ENCODE measurements at regions not wholly inside any gene's neighbourhood (a gene's known extent, or its start where the extent isn't known, plus 50 kb on each side); places are given as distances from the start of the nearest gene placed in this dataset.

DNA sequence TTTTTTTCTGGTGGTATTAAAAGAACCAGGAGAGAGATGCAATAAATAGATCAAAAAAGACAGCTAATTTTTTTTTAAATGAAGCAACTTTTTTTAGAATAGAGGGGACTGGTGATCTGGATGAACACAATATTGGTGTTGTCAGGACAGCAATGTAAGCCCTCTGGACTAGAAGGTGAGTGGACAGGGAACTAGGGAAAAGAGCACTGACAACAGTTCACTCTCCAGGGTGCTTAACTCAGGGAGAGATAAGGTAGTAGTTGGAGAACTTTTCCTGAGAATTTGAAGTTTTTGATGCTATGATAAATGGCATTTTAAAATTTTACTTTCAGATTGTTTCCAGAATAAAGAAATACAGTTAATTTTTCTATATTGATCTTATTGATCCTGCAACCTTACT lies 158.3 kb upstream of the STAC start:
- Histone ChIP-seq H2AFZ (ENCODE audit: low read length) (no peak overlapping the region), H3K27me3 (replicated peaks in 1 of 4; ENCODE audit: control insufficient read depth in 3 of 4, extremely low read depth in 1 of 4, insufficient read depth in 3 of 4, low read length in 3 of 4) (no peaks in the 10 kb centered on the region), H2BK5ac (ENCODE audit: low read depth, low read length) (no peak overlapping the region), H3K4me3 (ENCODE audit: extremely low read depth in 1 of 4, insufficient read depth in 2 of 4, low read depth in 3 of 4, low read length in 4 of 4) (no peak overlapping the region), H4K5ac (ENCODE audit: insufficient read length, low read depth, low read length) (no peak overlapping the region), H2BK20ac (ENCODE audit: low read length) (no peak overlapping the region), H3K27ac (ENCODE audit: low read depth, low read length) (no peak overlapping the region), H3K9ac (replicated peaks in 1 of 4; ENCODE audit: extremely low read depth in 1 of 4, low read depth in 3 of 4, low read length in 3 of 4) (no peak overlapping the region), H3K4me1 (replicated peaks in 1 of 4; ENCODE audit: control insufficient read depth in 3 of 4, insufficient read depth in 4 of 4, low read length in 3 of 4) (no peaks in the 10 kb centered on the region), H3K79me2 (ENCODE audit: control insufficient read depth in 1 of 2, insufficient read depth in 2 of 2, low read length in 2 of 2) (no peaks in the 10 kb centered on the region), H3K79me1 (ENCODE audit: low read depth, low read length) (no peaks in the 10 kb centered on the region), H3K9me3 (ENCODE audit: insufficient read depth in 2 of 2, low read depth in 1 of 2, low read length in 1 of 2) (no peaks in the 10 kb centered on the region), H4K8ac (ENCODE audit: extremely low read depth, insufficient read depth, low read length) (no peak overlapping the region), H3K23me2 (ENCODE audit: low read depth, low read length) (no peaks in the 10 kb centered on the region), H3K36me3 (ENCODE audit: control insufficient read depth in 2 of 4, insufficient read depth in 4 of 4, low read length in 3 of 4) (no peaks in the 10 kb centered on the region), H3K4ac (replicated peaks; ENCODE audit: insufficient read length, low read depth, low read length) (no peak overlapping the region), H3K14ac (ENCODE audit: insufficient read length) (no peak overlapping the region), H3K23ac (ENCODE audit: insufficient read length) (no peak overlapping the region), H2BK15ac (ENCODE audit: low read length) (no peak overlapping the region), H3K56ac (replicated peaks; ENCODE audit: insufficient read length, low read depth, low read length) (no peak overlapping the region), H3K18ac (ENCODE audit: extremely low read depth, low read length) (no peak overlapping the region), H2BK12ac (ENCODE audit: low read depth, low read length) (no peak overlapping the region), H2BK120ac (replicated peaks; ENCODE audit: low read depth, low read length) (no peak overlapping the region), H3K4me2 (ENCODE audit: insufficient read depth in 1 of 2, low read depth in 2 of 2, low read length in 2 of 2) (no peak overlapping the region), H2AK5ac (ENCODE audit: low read depth, low read length) (no peak overlapping the region), H4K20me1 (replicated peaks in 1 of 2; ENCODE audit: control insufficient read depth in 1 of 2, insufficient read depth in 2 of 2, low read length in 2 of 2) (no peaks in the 10 kb centered on the region), H4K91ac (replicated peaks; ENCODE audit: insufficient read length, low read length) (no peak overlapping the region)
- FAIRE-seq (no peak), DNase-seq (ENCODE audit: low read depth in 1 of 2, low spot score in 2 of 2) (no peak)
- ChIA-PET POLR2A (ENCODE audit: partially characterized antibody) (no interaction called here), CTCF (ENCODE audit: partially characterized antibody) (no interaction called here)
- no peak for TF ChIP-seq GABPA (IDR thresholded peaks at IDR 0.05; ENCODE audit: borderline replicate concordance, insufficient read depth, low read length)
- no peak for TF ChIP-seq ATF2 (IDR thresholded peaks at IDR 0.05; ENCODE audit: low read length)
- no peak for TF ChIP-seq KDM4A (IDR thresholded peaks at IDR 0.05; ENCODE audit: low read depth, low read length, severe bottlenecking)
- TF ChIP-seq SP1 (IDR thresholded peaks at IDR 0.05; ENCODE audit: low read depth, low read length), result no peak
- no peak for TF ChIP-seq CHD2 (IDR thresholded peaks at IDR 0.05; ENCODE audit: low read length)
- TF ChIP-seq SIN3A (conservative IDR thresholded peaks at IDR 0.05 in 1 of 2, IDR thresholded peaks at IDR 0.05 in 1 of 2; ENCODE audit: low read depth in 1 of 2, low read length in 2 of 2), result no peak
- TF ChIP-seq TEAD4 (IDR thresholded peaks at IDR 0.05; ENCODE audit: low read depth, low read length), result no peak

Data from H1 (cell line).